Heart right ventricle (tissue), 16 donors: ENCODE measurements at regions not wholly inside any gene's neighbourhood (a gene's known extent, or its start where the extent isn't known, plus 50 kb on each side); places are given as distances from the start of the nearest gene placed in this dataset.

ENCODE experiments used
- ATAC-seq, 8 donors: fragments of 200-7000 bp; cut with Tn5 transposase; one replicate each; pipeline ENCODE4 v1.9.1; 2020; ENCODE audit warnings: mild to moderate bottlenecking in 8 of 8, moderate library complexity in 8 of 8, moderate number of reproducible peaks in 1 of 8
- DNase-seq, 2 donors: peaks; one replicate each; pipeline ENCODE4 v3.0.0-alpha.2; 2020
- H3K27ac ChIP-seq, 10 donors: fragments of 200-600 bp; sonication (generic) in 2 of 10; one replicate each; pipeline versions ENCODE4 v1.5.0 to v1.8.0; 2020 to 2022; ENCODE audit warnings: mild to moderate bottlenecking in 3 of 10
- H3K27me3 ChIP-seq, 7 donors: fragments of 200-600 bp; one replicate each; pipeline ENCODE4 v1.8.0; 2021 to 2022; ENCODE audit warnings: mild to moderate bottlenecking in 2 of 7
- H3K36me3 ChIP-seq, 9 donors: fragments of 200-600 bp; sonication (generic) in 1 of 9; one replicate each; pipeline versions ENCODE4 v1.5.0 to v1.8.0; 2020 to 2022; ENCODE audit warnings: mild to moderate bottlenecking in 2 of 9
- H3K4me1 ChIP-seq, 9 donors: fragments of 200-600 bp; sonication (generic) in 1 of 9; one replicate each; pipeline versions ENCODE4 v1.5.0 to v1.8.0; 2020 to 2022; ENCODE audit warnings: mild to moderate bottlenecking in 4 of 9
- H3K4me3 ChIP-seq, 10 donors: fragments of 200-600 bp; sonication (generic) in 2 of 10; one replicate each; pipeline versions ENCODE4 v1.5.0 to v1.8.0; 2020 to 2022; ENCODE audit warnings: mild to moderate bottlenecking in 7 of 10, moderate library complexity in 2 of 10
- H3K9me3 ChIP-seq, 11 donors: fragments of 200-600 bp in 10 of 11; sonication (generic) in 2 of 11; one replicate each; pipeline versions ENCODE4 v1.5.0 to v1.8.0; 2013 to 2022; ENCODE audit warnings: mild to moderate bottlenecking in 2 of 11, control low read depth in 1 of 11, moderate library complexity in 1 of 11
- WGBS, 2 donors: extraction: QIAGEN DNeasy Blood & Tissue Kit; methylation state at CpG; one replicate each; pipeline ENCODE4 v1.1.7; 2013; ENCODE audit warnings: inconsistent platforms in 1 of 2; 5-methylcytosine and 5-hydroxymethylcytosine counted together
- intact Hi-C, 10 donors: fragments of 100-400 bp; cut with DNase I; formaldehyde crosslinking; loops; one replicate each; pipeline versions ENCODE4 v1.11.1 to v1.14.2; 2022
- TF ChIP-seq, protein P1 (sequence below), 9 donors: fragments of 200-600 bp; sonication (generic) in 2 of 9; IDR thresholded peaks; one replicate each; pipeline versions ENCODE4 v1.5.0 to v1.8.0; 2021 to 2022; ENCODE audit warnings: antibody characterized with exemption in 9 of 9, mild to moderate bottlenecking in 5 of 9, moderate library complexity in 1 of 9
- donor health status: Arrhythmogenic right ventricular cardiomyopathy.
- donor health status: ischemic (EF 13 %, LVEDD 7.1; RV severe dilation, severe dysfunction).
- donor health status: healthy with polysubstance abuse.
- donor health status: DM: no; HTN: yes; CAD: no.
- donor health status: DM: no; HTN: no; CAD: no.
- donor health status: ischemic (EF 25% LVEDD 6.9; RV normal size, moderate dysfunction).
- donor health status: ischemic (EF 25% LVEDD 5.7; RV mildly dilated, moderate dysfunction).
- donor health status: healthy.
- donor health status: DM: yes; HTN: yes; CAD: no.
- donor health status: Ischemic cardiomyopathy.
- donor health status: ischemic (EF 35%, LVEDD 5.7; RV mildly dilated, moderate dysfunction).
- donor health status: nonischemic (EF 11% LVEDD 7.7; RV severe dilation, severe dysfunction).
- donor health status: DM: yes; HTN: yes; CAD: no.
- donor health status: PGD.
- donor health status: ischemic (EF 29% LVEDD 5.4; RV normal size, mild dysfunction).
- donor health status: nonischemic (EF 23%, LVEDD 6.1; RV moderate dilation, normal function).

DNA sequence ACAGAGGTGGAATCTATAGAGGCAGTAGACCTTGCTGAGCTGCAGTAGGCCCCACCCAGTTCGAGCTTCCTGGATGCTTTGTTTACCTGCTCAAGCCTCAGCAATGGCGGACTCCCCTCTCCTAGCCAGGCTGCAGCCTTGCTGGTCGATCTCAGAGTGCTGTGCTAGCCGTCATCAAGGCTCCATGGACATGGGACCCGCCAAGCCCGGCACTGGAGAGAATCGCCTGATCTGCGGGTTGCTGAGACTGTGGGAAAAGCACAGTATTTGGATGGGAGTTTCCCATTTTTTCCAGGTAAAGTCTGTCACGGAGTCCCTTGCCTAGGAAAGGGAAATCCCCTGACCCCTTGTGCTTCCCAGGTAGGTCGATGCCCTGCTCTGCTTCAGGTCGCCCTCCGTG is 124.8 kb upstream of the KLF8 start:
- ATAC-seq (no peak), DNase-seq (no peak)
- H3K4me1 ChIP-seq = no peaks in the 10 kb centered on the region
- no peaks in the 10 kb centered on the region for H3K27me3 ChIP-seq
- no peak overlapping the region for H3K27ac ChIP-seq
- TF ChIP-seq, protein P1, sequence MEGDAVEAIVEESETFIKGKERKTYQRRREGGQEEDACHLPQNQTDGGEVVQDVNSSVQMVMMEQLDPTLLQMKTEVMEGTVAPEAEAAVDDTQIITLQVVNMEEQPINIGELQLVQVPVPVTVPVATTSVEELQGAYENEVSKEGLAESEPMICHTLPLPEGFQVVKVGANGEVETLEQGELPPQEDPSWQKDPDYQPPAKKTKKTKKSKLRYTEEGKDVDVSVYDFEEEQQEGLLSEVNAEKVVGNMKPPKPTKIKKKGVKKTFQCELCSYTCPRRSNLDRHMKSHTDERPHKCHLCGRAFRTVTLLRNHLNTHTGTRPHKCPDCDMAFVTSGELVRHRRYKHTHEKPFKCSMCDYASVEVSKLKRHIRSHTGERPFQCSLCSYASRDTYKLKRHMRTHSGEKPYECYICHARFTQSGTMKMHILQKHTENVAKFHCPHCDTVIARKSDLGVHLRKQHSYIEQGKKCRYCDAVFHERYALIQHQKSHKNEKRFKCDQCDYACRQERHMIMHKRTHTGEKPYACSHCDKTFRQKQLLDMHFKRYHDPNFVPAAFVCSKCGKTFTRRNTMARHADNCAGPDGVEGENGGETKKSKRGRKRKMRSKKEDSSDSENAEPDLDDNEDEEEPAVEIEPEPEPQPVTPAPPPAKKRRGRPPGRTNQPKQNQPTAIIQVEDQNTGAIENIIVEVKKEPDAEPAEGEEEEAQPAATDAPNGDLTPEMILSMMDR (IDR thresholded peaks at IDR 0.05) = no peak
- H3K36me3 ChIP-seq = no peaks in the 10 kb centered on the region
- H3K9me3 ChIP-seq = peaks cover 0 to 12% (median 0%) of the 10 kb centered on the region in 11 donors
- intact Hi-C loops = no loop called here
- no peak overlapping the region for H3K4me3 ChIP-seq
- WGBS, 2 donors = 94 to 95% methylated on average over 12 of the region's 12 CpGs

DNA sequence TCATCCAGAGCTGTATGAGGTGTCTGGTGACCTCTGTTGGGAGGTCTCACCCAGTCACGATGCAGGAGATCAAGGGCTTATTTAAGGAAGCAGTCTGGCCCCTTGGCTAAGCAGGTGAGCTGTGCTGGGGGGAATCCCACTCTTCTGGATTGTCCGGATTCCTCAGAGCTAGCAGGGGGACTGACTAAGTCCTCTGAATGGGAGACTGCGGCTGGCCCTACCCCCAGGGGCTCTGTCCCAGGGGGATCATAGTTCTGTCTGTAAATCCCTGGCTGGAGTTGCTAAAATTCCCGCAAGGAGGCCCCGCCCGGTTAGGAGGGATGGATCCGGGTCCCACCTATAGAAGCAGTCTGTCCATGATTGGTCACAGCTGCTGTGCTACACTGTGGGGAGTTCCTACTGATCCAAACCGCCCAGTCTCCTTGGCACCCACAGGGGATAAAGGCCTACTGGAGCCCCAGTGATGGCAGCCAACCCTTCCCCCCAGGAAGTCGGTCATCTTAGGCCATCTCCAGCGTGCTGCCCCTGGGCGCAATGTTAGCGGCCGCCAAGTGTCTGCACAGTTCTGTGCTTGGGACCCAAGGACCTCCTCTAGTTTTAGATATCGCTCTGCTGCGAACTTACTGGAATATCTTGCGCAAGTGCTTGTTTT is 118.2 kb upstream of the KLF8 start:
- Histone ChIP-seq H3K27ac (no peak overlapping the region), H3K4me1 (no peaks in the 10 kb centered on the region), H3K36me3 (no peaks in the 10 kb centered on the region), H3K4me3 (no peak overlapping the region), H3K27me3 (peaks cover 0 to 12% (median 0%) of the 10 kb centered on the region in 7 donors), H3K9me3 (peaks cover 0 to 7% (median 0%) of the 10 kb centered on the region in 11 donors)
- no peak for ATAC-seq
- intact Hi-C loops = no loop called here
- TF ChIP-seq, protein P1 (IDR thresholded peaks at IDR 0.05) = no peak
- 89 to 92% methylated on average over 16 of the region's 16 CpGs for WGBS, 2 donors
- no peak for DNase-seq

DNA sequence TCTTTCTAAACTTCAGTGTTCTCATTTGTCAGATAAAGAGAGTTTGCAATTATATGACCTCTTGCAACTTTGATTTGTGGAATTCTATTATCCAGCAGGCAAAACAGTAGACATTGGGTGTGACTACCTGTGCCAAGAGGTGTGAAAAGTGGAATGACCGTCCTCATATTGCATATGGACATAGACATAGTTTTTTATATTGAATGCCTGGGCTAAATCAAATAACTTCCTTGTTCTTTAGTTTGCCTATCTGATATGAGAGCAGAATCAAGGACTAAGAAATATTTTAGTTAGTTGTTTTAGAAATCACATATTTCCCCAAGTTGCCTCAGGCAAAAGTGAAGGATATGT is 117.7 kb upstream of the KLF8 start:
- no peak overlapping the region for H3K4me3 ChIP-seq
- peaks cover 0 to 7% (median 0%) of the 10 kb centered on the region in 11 donors for H3K9me3 ChIP-seq
- WGBS, 2 donors = 86 to 90% methylated on average over 1 of the region's 1 CpG
- ATAC-seq = no peak
- peaks cover 0 to 16% (median 0%) of the 10 kb centered on the region in 7 donors for H3K27me3 ChIP-seq
- H3K27ac ChIP-seq = no peak overlapping the region
- DNase-seq = no peak
- no peaks in the 10 kb centered on the region for H3K36me3 ChIP-seq
- no peaks in the 10 kb centered on the region for H3K4me1 ChIP-seq
- TF ChIP-seq, protein P1 (IDR thresholded peaks at IDR 0.05) = no peak
- intact Hi-C loops = no loop called here

DNA sequence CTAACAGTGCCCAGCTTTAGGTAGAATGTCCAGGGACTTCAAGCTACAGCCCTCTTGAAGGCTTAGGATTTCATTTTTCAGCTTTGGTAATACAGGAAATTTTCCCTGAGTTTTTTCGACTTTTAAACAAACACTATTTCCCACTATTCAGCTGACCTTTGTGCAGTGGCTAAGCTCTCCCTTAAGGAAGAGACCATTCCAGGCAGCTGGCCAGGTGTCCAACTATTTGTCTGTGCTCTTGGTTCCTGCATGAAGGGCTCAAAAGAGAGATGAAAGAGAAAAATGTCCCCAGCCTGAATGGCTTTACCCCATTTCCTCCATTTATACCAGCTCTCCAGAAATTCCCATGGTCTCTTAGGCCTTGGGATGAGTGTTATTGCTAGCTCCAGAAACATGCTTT is 111.9 kb upstream of the KLF8 start:
- no peaks in the 10 kb centered on the region for H3K4me1 ChIP-seq
- no peak overlapping the region for H3K27ac ChIP-seq
- H3K9me3 ChIP-seq = no peaks in the 10 kb centered on the region
- DNase-seq (no peak), ATAC-seq (no peak)
- no peaks in the 10 kb centered on the region for H3K36me3 ChIP-seq
- peaks cover 0 to 30% (median 0%) of the 10 kb centered on the region in 7 donors for H3K27me3 ChIP-seq
- no peak overlapping the region for H3K4me3 ChIP-seq
- TF ChIP-seq, protein P1 (IDR thresholded peaks at IDR 0.05) = no peak
- intact Hi-C loops = no loop called here
- 65 to 86% methylated on average over 1 of the region's 1 CpG for WGBS, 2 donors
